GM12865 (cell line): ENCODE measurements at regions not wholly inside any gene's neighbourhood (a gene's known extent, or its start where the extent isn't known, plus 50 kb on each side); places are given as distances from the start of the nearest gene placed in this dataset.

Source experiments
- DNase-seq: peaks from one replicate; pipeline ENCODE4 v3.0.0; 2010; ENCODE audit warnings: low read depth
- H3K4me3 ChIP-seq: 2 replicates; pipeline ENCODE4 v1.5.1; 2011; ENCODE audit warnings: mild to moderate bottlenecking, low read depth, low read length, control low read depth
- TF ChIP-seq, protein P1 (sequence below): IDR thresholded peaks from 2 replicates; pipeline ENCODE4 v1.5.1; 2011; ENCODE audit warnings: low read length, control low read depth, low read depth, inconsistent platforms; ENCODE audit not compliant: insufficient read depth; ENCODE audit errors: missing control alignments

DNA sequence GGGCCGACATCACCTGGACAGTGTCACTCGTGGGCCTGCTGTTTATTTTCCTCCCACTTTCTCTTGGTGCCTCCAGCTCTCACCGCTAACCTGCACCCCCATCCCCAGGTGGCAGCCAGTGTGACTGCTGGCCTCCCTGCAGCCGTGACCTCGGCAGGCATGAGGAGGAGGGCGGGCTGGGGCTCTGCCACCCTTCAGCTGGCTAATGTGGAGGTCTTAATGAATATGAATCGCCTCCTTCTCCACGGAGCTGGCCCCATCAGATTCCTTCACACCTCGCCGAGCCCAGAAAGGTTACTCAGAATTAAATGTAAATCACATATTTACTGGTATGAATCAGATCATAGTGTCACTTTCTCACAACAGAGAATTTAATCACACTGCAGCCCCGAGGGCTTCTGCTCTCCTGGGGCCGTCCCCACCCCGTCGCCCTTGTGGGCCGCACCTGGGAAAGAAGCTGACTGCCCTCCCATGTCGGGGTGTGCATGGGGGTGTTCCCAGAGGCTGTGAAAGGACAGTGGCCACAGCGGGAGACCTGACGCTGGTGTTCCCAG lies 171.1 kb upstream of the TLE3 start:
- peak; percentile 39 for DNase-seq
- H3K4me3 ChIP-seq, result no peak overlapping the region
- TF ChIP-seq, protein P1, sequence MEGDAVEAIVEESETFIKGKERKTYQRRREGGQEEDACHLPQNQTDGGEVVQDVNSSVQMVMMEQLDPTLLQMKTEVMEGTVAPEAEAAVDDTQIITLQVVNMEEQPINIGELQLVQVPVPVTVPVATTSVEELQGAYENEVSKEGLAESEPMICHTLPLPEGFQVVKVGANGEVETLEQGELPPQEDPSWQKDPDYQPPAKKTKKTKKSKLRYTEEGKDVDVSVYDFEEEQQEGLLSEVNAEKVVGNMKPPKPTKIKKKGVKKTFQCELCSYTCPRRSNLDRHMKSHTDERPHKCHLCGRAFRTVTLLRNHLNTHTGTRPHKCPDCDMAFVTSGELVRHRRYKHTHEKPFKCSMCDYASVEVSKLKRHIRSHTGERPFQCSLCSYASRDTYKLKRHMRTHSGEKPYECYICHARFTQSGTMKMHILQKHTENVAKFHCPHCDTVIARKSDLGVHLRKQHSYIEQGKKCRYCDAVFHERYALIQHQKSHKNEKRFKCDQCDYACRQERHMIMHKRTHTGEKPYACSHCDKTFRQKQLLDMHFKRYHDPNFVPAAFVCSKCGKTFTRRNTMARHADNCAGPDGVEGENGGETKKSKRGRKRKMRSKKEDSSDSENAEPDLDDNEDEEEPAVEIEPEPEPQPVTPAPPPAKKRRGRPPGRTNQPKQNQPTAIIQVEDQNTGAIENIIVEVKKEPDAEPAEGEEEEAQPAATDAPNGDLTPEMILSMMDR, result no peak

DNA sequence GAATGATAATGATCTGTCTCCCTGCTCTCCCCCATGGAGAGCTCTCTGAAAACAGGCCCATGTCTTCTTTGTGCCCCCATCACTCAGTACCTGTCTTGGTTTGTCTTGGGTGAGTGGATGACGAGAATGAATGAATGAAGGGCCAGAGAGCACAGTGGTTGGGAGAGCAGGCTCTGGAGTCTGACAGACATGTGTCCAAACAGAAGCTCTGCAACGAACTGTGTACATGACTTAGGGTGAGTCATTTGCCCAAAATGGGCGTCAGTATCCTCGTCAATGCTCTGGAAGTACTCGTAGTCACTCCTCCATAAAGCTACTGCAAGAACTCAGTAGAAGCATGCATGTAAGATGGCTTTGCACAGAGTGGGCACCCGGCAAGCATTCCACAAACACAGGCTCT lies 170.2 kb upstream of the TLE3 start:
- no peak for DNase-seq
- TF ChIP-seq, protein P1, result no peak
- no peak overlapping the region for H3K4me3 ChIP-seq

DNA sequence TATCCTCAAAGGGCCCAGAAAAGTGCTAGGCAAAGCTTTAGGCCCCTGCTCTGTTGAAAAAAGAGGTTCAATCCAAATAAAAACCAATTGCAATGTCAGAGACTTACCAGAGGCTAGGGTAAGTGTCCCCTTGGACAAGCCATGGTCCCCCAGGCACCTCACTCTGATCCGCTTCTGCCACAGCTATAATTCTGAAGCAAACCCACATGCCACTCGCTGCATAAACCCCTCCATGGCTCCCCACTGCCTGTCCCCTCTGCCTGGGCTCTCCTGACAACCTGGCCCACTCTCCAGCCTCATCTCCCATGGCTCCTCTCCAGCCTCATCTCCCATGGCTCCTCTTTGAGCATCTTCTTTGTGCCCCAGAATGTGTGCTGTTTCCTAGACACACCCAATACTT lies 169.6 kb upstream of the TLE3 start:
- TF ChIP-seq, protein P1, result no peak
- DNase-seq, result no peak
- no peak overlapping the region for H3K4me3 ChIP-seq

DNA sequence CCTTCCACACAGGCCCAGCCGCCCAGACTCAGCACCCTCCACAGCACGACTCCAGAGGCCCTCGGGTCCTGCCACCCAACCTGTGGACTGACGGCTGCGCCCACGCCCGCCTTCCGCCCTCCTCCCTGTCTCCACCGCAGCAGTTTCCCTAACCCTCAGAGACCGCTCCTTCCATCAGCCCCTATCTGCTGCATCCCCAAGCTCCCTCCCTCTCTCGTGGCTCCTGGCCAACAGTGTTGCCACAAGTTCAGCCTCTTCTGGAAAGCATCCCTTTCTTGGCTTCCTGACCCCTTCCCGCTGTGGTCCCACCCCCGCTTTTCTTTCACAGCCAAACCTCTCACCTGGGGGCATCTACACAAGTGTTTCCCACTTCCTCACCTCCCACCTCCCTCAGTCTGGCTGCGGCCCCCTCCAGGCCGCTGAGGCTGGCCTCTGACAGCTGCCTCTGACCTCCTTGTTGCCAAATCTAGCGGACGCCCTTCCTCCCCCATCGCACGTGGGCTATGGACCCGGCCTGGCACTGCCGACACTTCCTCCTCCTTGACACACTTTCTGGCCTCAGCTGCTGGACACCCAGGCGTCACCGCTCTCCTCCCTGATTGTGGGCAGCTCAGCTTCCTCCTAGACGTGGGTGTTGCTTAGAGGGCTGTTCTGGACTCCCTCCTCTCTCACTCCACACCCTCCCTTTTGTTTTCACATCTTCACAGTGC lies 168.8 kb upstream of the TLE3 start:
- TF ChIP-seq, protein P1, result no peak
- DNase-seq, result no peak
- H3K4me3 ChIP-seq, result no peak overlapping the region

DNA sequence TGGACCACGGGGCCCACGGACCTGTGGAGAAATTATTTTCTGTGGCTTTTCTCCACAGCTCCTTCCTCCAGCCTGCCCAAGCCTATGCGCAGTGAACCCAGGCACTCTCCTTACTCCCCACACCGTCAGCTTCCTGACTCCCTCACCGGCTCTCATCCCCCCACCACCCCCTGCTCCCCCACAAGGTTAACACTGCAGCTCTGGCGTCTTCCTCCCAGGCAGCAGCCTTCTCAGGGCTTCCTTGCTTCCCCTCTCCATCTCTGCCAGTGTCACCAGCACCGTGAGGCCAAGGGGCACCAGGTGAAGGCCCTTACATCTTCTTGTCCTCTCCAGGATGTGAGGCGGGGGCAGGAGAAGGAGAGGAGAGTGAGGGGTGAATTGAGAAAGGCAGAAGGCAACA lies 168.3 kb upstream of the TLE3 start:
- no peak for DNase-seq
- TF ChIP-seq, protein P1, result no peak
- H3K4me3 ChIP-seq, result no peak overlapping the region

DNA sequence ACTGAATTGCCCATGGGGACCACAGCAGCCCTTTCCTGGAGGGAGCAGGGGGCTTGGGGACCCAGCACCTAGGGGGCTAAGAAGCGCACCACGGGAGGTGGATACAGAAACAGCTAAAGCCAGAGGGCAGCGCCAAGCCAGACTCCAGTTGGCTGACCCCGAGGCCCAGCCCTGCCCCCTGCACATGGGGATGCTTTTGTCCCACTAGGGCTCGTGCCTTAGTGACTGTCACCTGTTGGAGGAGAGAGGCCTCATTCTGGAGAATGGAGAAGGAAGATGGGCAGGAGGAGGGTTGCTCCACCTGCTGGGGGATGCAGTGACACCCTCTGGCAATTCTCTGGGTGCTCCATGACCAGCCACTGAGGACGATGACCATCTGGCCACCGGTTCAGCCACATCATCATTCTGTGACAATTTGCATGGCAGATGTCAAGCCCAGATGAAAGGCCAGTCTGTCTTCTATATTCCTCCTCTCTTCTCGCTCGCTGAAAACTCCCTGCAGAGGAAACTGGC lies 167.8 kb upstream of the TLE3 start:
- TF ChIP-seq, protein P1, result no peak
- no peak for DNase-seq

More for the DNA sequence above, 167.8 kb upstream of the TLE3 start:
- H3K4me3 ChIP-seq, result no peak overlapping the region
